Astrocyte (in vitro differentiated cells and primary cell): ENCODE measurements at regions not wholly inside any gene's neighbourhood (a gene's known extent, or its start where the extent isn't known, plus 50 kb on each side); places are given as distances from the start of the nearest gene placed in this dataset.

Experiments
- EZH2 ChIP-seq: IDR thresholded peaks from 2 replicates; pipeline ENCODE4 v1.6.1; 2012; ENCODE audit warnings: mild to moderate bottlenecking, low read length, inconsistent platforms; ENCODE audit not compliant: insufficient read depth
- TF ChIP-seq, protein P1 (sequence below): IDR thresholded peaks from 2 replicates; pipeline ENCODE4 v1.5.1; 2011; ENCODE audit warnings: low read depth, mild to moderate bottlenecking, inconsistent platforms, low read length, moderate library complexity; ENCODE audit not compliant: insufficient read depth

DNA sequence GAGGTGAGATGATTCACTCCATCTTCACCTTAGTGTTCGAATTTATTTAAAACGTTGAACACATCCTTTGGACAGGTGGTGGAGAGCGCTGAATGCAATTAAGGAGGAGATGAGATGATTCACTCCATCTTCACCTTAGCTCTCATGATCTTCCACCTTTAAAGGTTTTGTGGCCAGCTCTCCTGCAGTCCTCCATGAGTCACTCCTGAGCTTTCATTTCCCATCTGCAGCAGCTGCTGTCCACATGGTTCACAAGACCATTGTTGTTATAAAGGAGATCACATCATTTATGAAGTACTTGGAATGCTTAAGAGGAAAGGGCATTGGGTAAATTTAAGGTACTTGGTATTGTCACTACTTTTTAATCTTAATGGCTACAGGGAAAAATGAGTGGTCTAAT lies 298.5 kb downstream of the PAX3 start:
- TF ChIP-seq, protein P1, sequence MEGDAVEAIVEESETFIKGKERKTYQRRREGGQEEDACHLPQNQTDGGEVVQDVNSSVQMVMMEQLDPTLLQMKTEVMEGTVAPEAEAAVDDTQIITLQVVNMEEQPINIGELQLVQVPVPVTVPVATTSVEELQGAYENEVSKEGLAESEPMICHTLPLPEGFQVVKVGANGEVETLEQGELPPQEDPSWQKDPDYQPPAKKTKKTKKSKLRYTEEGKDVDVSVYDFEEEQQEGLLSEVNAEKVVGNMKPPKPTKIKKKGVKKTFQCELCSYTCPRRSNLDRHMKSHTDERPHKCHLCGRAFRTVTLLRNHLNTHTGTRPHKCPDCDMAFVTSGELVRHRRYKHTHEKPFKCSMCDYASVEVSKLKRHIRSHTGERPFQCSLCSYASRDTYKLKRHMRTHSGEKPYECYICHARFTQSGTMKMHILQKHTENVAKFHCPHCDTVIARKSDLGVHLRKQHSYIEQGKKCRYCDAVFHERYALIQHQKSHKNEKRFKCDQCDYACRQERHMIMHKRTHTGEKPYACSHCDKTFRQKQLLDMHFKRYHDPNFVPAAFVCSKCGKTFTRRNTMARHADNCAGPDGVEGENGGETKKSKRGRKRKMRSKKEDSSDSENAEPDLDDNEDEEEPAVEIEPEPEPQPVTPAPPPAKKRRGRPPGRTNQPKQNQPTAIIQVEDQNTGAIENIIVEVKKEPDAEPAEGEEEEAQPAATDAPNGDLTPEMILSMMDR = no peak
- TF ChIP-seq EZH2 = no peak
